Astrocyte of the spinal cord (primary cell): ENCODE measurements at regions not wholly inside any gene's neighbourhood (a gene's known extent, or its start where the extent isn't known, plus 50 kb on each side); places are given as distances from the start of the nearest gene placed in this dataset.

ENCODE experiments used
- DNase-seq: peaks from one replicate; pipeline ENCODE4 v3.0.0; 2011; ENCODE audit warnings: low read depth, low spot score
- H3K4me3 ChIP-seq: 2 replicates; pipeline ENCODE4 v1.5.1; 2011; ENCODE audit warnings: low read depth, mild to moderate bottlenecking, low read length, moderate library complexity
- CTCF ChIP-seq: IDR thresholded peaks from 2 replicates; pipeline ENCODE4 v1.5.1; 2012; ENCODE audit warnings: low read depth, mild to moderate bottlenecking, low read length, inconsistent platforms
- in situ Hi-C: cut with HindIII; loops from 2 replicates; pipeline ENCODE4 v1.10.0; 2017; ENCODE audit warnings: low sequenced_read_pairs

GRCh38 chr5:164013077-164013670 lies 507.8 kb downstream of the MAT2B start:
- in situ Hi-C loops, result no loop called here
- TF ChIP-seq CTCF, result peak; percentile 52
- H3K4me3 ChIP-seq, result no peak overlapping the region
- DNase-seq, result peak; percentile 82

GRCh38 chr5:164020116-164020515 lies 514.7 kb downstream of the MAT2B start:
- in situ Hi-C loops, result no loop called here
- DNase-seq, result no peak
- H3K4me3 ChIP-seq, result no peak overlapping the region
- TF ChIP-seq CTCF, result no peak

- TF ChIP-seq CTCF, result no peak
Observed at GRCh38 chr5:164027738-164028137, 522.3 kb downstream of the MAT2B start.

GRCh38 chr5:164038128-164038783 lies 532.8 kb downstream of the MAT2B start:
- TF ChIP-seq CTCF, result no peak
- in situ Hi-C loops, result no loop called here
- no peak for DNase-seq
- H3K4me3 ChIP-seq, result no peak overlapping the region

More at GRCh38 chr5:164027738-164028137, 522.3 kb downstream of the MAT2B start:
- in situ Hi-C loops, result no loop called here
- no peak overlapping the region for H3K4me3 ChIP-seq
- DNase-seq, result no peak

GRCh38 chr5:164041105-164041504 lies 535.7 kb downstream of the MAT2B start:
- in situ Hi-C loops, result no loop called here
- TF ChIP-seq CTCF, result no peak
- DNase-seq, result no peak
- no peak overlapping the region for H3K4me3 ChIP-seq

GRCh38 chr5:164048359-164048926 lies 543.0 kb downstream of the MAT2B start:
- H3K4me3 ChIP-seq, result no peak overlapping the region
- peak; percentile 18 for TF ChIP-seq CTCF
- in situ Hi-C loops, result no loop called here
- DNase-seq, result peak; percentile 20
